Endothelial cell of umbilical vein (primary cell): ENCODE measurements at regions not wholly inside any gene's neighbourhood (a gene's known extent, or its start where the extent isn't known, plus 50 kb on each side); places are given as distances from the start of the nearest gene placed in this dataset.

Experiments used
- BruUV-seq: library from RNA; stranded (reverse); fragments of 400-500 nt; replicated peaks from 2 replicates; lab custom pipeline; 2021; lab: Mats Ljungman, UMichigan
- CTCF ChIA-PET: fragments of 300-600, 350-600 bp; sonication (Branson Sonifier 250); formaldehyde crosslinking; loops from one replicate; lab custom pipeline; 2021; ENCODE audit warnings: antibody characterized with exemption, inconsistent platforms; lab: Charles Lee
- POLR2A ChIA-PET: fragments of 300-600, 350-600 bp; sonication (Branson Sonifier 250); formaldehyde crosslinking; loops from one replicate; lab custom pipeline; 2021; ENCODE audit warnings: antibody characterized with exemption, inconsistent platforms; lab: Charles Lee
- DNase-seq: peaks from one replicate; pipeline ENCODE4 v3.0.0-alpha.2; 2011; ENCODE audit warnings: low read depth, low spot score
- FAIRE-seq: peaks from 2 replicates; lab custom pipeline; 2011; peaks lifted over from hg19 to GRCh38; lab: Jason Lieb, UNC
- H2AFZ ChIP-seq: 2 replicates; pipeline ENCODE4 v1.6.0; 2012; ENCODE audit warnings: low read depth, low read length, control low read depth, inconsistent platforms
- H3K27ac ChIP-seq: 2 replicates; pipeline ENCODE4 v1.5.1; 2011; ENCODE audit warnings: low read depth, mild to moderate bottlenecking, control low read depth, low read length, moderate library complexity; ENCODE audit not compliant: insufficient read depth
- H3K27me3 ChIP-seq, 2 experiments: 2 replicates each; pipeline versions ENCODE4 v1.6.0 to v1.6.1; 2011; ENCODE audit warnings: low read length in 2 of 2, mixed read lengths in 1 of 2; ENCODE audit not compliant: control insufficient read depth in 2 of 2, insufficient read depth in 2 of 2
- H3K36me3 ChIP-seq, 2 experiments: 2 replicates in 1 of 2; 3 replicates in 1 of 2; pipeline ENCODE4 v1.5.1; 2011; ENCODE audit warnings: low read length in 2 of 2, mild to moderate bottlenecking in 1 of 2, moderate library complexity in 1 of 2; ENCODE audit not compliant: control insufficient read depth in 2 of 2, insufficient read depth in 2 of 2; ENCODE audit errors: extremely low read depth in 1 of 2
- H3K4me1 ChIP-seq: 3 replicates; pipeline ENCODE4 v1.5.1; 2011; ENCODE audit warnings: mild to moderate bottlenecking, low read length; ENCODE audit not compliant: control insufficient read depth, insufficient read depth; ENCODE audit errors: extremely low read depth
- H3K4me2 ChIP-seq: 2 replicates; pipeline ENCODE4 v1.6.1; 2011; ENCODE audit warnings: low read length, control low read depth, mixed read lengths; ENCODE audit not compliant: insufficient read depth
- H3K4me3 ChIP-seq, 3 experiments: fragments of 200-600 bp in 1 of 3; sonication (generic), shearing (Covaris generic) in 1 of 3; replicated peaks in 1 of 3; 2 replicates each; pipeline ENCODE4 v1.5.1; 2011 to 2016; ENCODE audit warnings: control low read depth in 3 of 3, low read length in 3 of 3, mild to moderate bottlenecking in 2 of 3, inconsistent platforms in 1 of 3, low read depth in 1 of 3, moderate library complexity in 1 of 3; ENCODE audit not compliant: insufficient read depth in 1 of 3
- H3K79me2 ChIP-seq: 2 replicates; pipeline ENCODE4 v1.6.0; 2012; ENCODE audit warnings: low read length, inconsistent platforms; ENCODE audit not compliant: control insufficient read depth, insufficient read depth
- H3K9ac ChIP-seq: replicated peaks from 2 replicates; pipeline ENCODE3; 2011; ENCODE audit warnings: low read length, control low read depth; ENCODE audit not compliant: insufficient read depth; ENCODE audit errors: extremely low read depth
- H3K9me1 ChIP-seq: replicated peaks from 3 replicates; pipeline ENCODE4 v1.6.0; 2011; ENCODE audit warnings: mild to moderate bottlenecking, low read length; ENCODE audit not compliant: control insufficient read depth, insufficient read depth; ENCODE audit errors: extremely low read depth
- H3K9me3 ChIP-seq: replicated peaks from 2 replicates; pipeline ENCODE4 v1.5.1; 2012; ENCODE audit warnings: low read length, inconsistent platforms; ENCODE audit not compliant: control insufficient read depth, insufficient read depth
- H4K20me1 ChIP-seq: replicated peaks from 2 replicates; pipeline ENCODE3; 2011; ENCODE audit warnings: mild to moderate bottlenecking, low read length; ENCODE audit not compliant: control insufficient read depth, insufficient read depth; ENCODE audit errors: extremely low read depth
- EZH2 ChIP-seq: IDR thresholded peaks from 2 replicates; pipeline ENCODE4 v1.6.1; 2012; ENCODE audit warnings: borderline replicate concordance, low read depth, mild to moderate bottlenecking, moderate library complexity, low read length, inconsistent platforms; ENCODE audit not compliant: severe bottlenecking
- FOS ChIP-seq: IDR thresholded peaks from 2 replicates; pipeline ENCODE4 v1.6.1; 2011; ENCODE audit warnings: mild to moderate bottlenecking, low read length, moderate library complexity, borderline replicate concordance; ENCODE audit not compliant: insufficient read depth
- JUN ChIP-seq: IDR thresholded peaks from 2 replicates; pipeline ENCODE4 v1.6.1; 2011; ENCODE audit warnings: borderline replicate concordance, low read depth; ENCODE audit not compliant: insufficient read length, insufficient read depth
- MYC ChIP-seq: IDR thresholded peaks from one replicate; pipeline ENCODE4 v1.6.1; 2011; ENCODE audit warnings: mild to moderate bottlenecking, low read depth, low read length
- POLR2A ChIP-seq: IDR thresholded peaks from 2 replicates; pipeline ENCODE4 v1.6.1; 2012; ENCODE audit warnings: low read depth, mild to moderate bottlenecking, control low read depth, low read length
- POLR2AphosphoS5 ChIP-seq: IDR thresholded peaks from 2 replicates; pipeline ENCODE4 v1.6.1; 2012; ENCODE audit warnings: low read depth, mild to moderate bottlenecking, control low read depth, low read length, moderate library complexity; ENCODE audit not compliant: insufficient read depth
- dilution Hi-C: fragments of 300-500 bp; cut with MboI; formaldehyde crosslinking; loops from one replicate; pipeline ENCODE4 v1.15.0; 2019; ENCODE audit warnings: low sequenced_read_pairs; ENCODE audit not compliant: extremely low pct_ligation_motif_present
- intact Hi-C: fragments of 100-400 bp; cut with micrococcal nuclease; formaldehyde crosslinking; loops from one replicate; pipeline ENCODE4 v1.10.0; 2022
- TF ChIP-seq, protein P1 (sequence below): IDR thresholded peaks from 2 replicates; pipeline ENCODE4 v1.6.1; 2011; ENCODE audit not compliant: insufficient read depth, insufficient read length
- TF ChIP-seq, protein P2 (sequence below), 2 donors: IDR thresholded peaks; 1 replicate in 1 of 2; 2 replicates in 1 of 2; pipeline ENCODE4 v1.5.1; 2011; ENCODE audit warnings: low read length in 2 of 2, mild to moderate bottlenecking in 2 of 2, moderate library complexity in 2 of 2, control low read depth in 1 of 2, inconsistent platforms in 1 of 2, low read depth in 1 of 2; ENCODE audit not compliant: insufficient read depth in 1 of 2; ENCODE audit errors: extremely low read depth in 1 of 2

DNA sequence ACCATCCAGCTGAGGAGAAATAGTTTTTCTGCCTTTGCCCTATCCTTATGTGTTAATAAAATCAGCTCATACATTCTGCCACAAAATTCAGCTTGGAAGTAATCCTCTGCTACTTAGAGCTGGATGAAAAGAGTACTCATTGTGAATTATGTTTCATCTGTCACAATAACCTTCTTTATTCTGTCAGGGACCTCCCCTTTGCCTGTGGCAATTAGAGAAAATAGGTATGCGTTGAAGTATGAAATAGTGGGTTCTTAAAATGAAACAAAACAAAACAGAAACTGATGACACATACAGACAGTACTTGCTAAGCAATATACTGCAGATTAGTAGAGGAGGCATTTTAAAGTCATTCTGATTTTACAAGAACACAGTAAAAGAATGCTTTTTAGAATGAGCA, 578.5 kb downstream of the USP25 start:
- no peaks in the 10 kb centered on the region for H3K9me3 ChIP-seq
- intact Hi-C loops (loop anchor here (5.0 kb wide), 1 partner anchor 111 kb away; no protein-coding TSS in a partner anchor), dilution Hi-C loops (no loop called here)
- CTCF ChIA-PET, result interaction anchor here (0.9 to 2.0 kb wide), 4 partner anchors 22 to 226 kb away, joined by 4 to 6 read pairs (median 4); no protein-coding TSS in a partner anchor
- no peaks in the 10 kb centered on the region for H3K27me3 ChIP-seq
- H3K36me3 ChIP-seq, result no peaks in the 10 kb centered on the region
- H3K4me1 ChIP-seq, result peaks cover 40% of the 10 kb centered on the region
- peak overlapping the region; percentile 35 for H3K27ac ChIP-seq
- H3K79me2 ChIP-seq, result no peaks in the 10 kb centered on the region
- H3K4me2 ChIP-seq, result peak overlapping the region; percentile 91
- BruUV-seq, result no TSS peak
- H2AFZ ChIP-seq, result peak overlapping the region; percentile 23
- FAIRE-seq (no peak), DNase-seq (peak; percentile 56)
- no peaks in the 10 kb centered on the region for H4K20me1 ChIP-seq
- peak overlapping the region; percentile 13 to 54 (median 41) for H3K4me3 ChIP-seq
- TF ChIP-seq POLR2A (no peak), EZH2 (no peak), MYC (no peak), POLR2AphosphoS5 (no peak), JUN (no peak), FOS (no peak)
- TF ChIP-seq, protein P1, sequence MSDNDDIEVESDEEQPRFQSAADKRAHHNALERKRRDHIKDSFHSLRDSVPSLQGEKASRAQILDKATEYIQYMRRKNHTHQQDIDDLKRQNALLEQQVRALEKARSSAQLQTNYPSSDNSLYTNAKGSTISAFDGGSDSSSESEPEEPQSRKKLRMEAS, result no peak
- TF ChIP-seq, protein P2, sequence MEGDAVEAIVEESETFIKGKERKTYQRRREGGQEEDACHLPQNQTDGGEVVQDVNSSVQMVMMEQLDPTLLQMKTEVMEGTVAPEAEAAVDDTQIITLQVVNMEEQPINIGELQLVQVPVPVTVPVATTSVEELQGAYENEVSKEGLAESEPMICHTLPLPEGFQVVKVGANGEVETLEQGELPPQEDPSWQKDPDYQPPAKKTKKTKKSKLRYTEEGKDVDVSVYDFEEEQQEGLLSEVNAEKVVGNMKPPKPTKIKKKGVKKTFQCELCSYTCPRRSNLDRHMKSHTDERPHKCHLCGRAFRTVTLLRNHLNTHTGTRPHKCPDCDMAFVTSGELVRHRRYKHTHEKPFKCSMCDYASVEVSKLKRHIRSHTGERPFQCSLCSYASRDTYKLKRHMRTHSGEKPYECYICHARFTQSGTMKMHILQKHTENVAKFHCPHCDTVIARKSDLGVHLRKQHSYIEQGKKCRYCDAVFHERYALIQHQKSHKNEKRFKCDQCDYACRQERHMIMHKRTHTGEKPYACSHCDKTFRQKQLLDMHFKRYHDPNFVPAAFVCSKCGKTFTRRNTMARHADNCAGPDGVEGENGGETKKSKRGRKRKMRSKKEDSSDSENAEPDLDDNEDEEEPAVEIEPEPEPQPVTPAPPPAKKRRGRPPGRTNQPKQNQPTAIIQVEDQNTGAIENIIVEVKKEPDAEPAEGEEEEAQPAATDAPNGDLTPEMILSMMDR (IDR thresholded peaks at IDR 0.05; ENCODE audit: extremely low read depth in 1 of 2, insufficient read depth in 1 of 2, low read depth in 1 of 2, low read length in 2 of 2), result no peak
- POLR2A ChIA-PET, result no interaction called here
- peak overlapping the region; percentile 86 for H3K9ac ChIP-seq
- no peaks in the 10 kb centered on the region for H3K9me1 ChIP-seq
